Endothelial cell of umbilical vein (primary cell): ENCODE measurements at regions not wholly inside any gene's neighbourhood (a gene's known extent, or its start where the extent isn't known, plus 50 kb on each side); places are given as distances from the start of the nearest gene placed in this dataset.

Source experiments
- BruUV-seq: library from RNA; stranded (reverse); fragments of 400-500 nt; replicated peaks from 2 replicates; lab custom pipeline; 2021; lab: Mats Ljungman, UMichigan
- CTCF ChIA-PET: fragments of 300-600, 350-600 bp; sonication (Branson Sonifier 250); formaldehyde crosslinking; loops from one replicate; lab custom pipeline; 2021; ENCODE audit warnings: antibody characterized with exemption, inconsistent platforms; lab: Charles Lee
- POLR2A ChIA-PET: fragments of 300-600, 350-600 bp; sonication (Branson Sonifier 250); formaldehyde crosslinking; loops from one replicate; lab custom pipeline; 2021; ENCODE audit warnings: antibody characterized with exemption, inconsistent platforms; lab: Charles Lee
- DNase-seq: peaks from one replicate; pipeline ENCODE4 v3.0.0-alpha.2; 2011; ENCODE audit warnings: low read depth, low spot score
- FAIRE-seq: peaks from 2 replicates; lab custom pipeline; 2011; peaks lifted over from hg19 to GRCh38; lab: Jason Lieb, UNC
- H2AFZ ChIP-seq: 2 replicates; pipeline ENCODE4 v1.6.0; 2012; ENCODE audit warnings: low read depth, low read length, control low read depth, inconsistent platforms
- H3K27ac ChIP-seq: 2 replicates; pipeline ENCODE4 v1.5.1; 2011; ENCODE audit warnings: low read depth, mild to moderate bottlenecking, control low read depth, low read length, moderate library complexity; ENCODE audit not compliant: insufficient read depth
- H3K27me3 ChIP-seq, 2 experiments: 2 replicates each; pipeline versions ENCODE4 v1.6.0 to v1.6.1; 2011; ENCODE audit warnings: low read length in 2 of 2, mixed read lengths in 1 of 2; ENCODE audit not compliant: control insufficient read depth in 2 of 2, insufficient read depth in 2 of 2
- H3K36me3 ChIP-seq, 2 experiments: 2 replicates in 1 of 2; 3 replicates in 1 of 2; pipeline ENCODE4 v1.5.1; 2011; ENCODE audit warnings: low read length in 2 of 2, mild to moderate bottlenecking in 1 of 2, moderate library complexity in 1 of 2; ENCODE audit not compliant: control insufficient read depth in 2 of 2, insufficient read depth in 2 of 2; ENCODE audit errors: extremely low read depth in 1 of 2
- H3K4me1 ChIP-seq: 3 replicates; pipeline ENCODE4 v1.5.1; 2011; ENCODE audit warnings: mild to moderate bottlenecking, low read length; ENCODE audit not compliant: control insufficient read depth, insufficient read depth; ENCODE audit errors: extremely low read depth
- H3K4me2 ChIP-seq: 2 replicates; pipeline ENCODE4 v1.6.1; 2011; ENCODE audit warnings: low read length, control low read depth, mixed read lengths; ENCODE audit not compliant: insufficient read depth
- H3K4me3 ChIP-seq, 3 experiments: fragments of 200-600 bp in 1 of 3; sonication (generic), shearing (Covaris generic) in 1 of 3; replicated peaks in 1 of 3; 2 replicates each; pipeline ENCODE4 v1.5.1; 2011 to 2016; ENCODE audit warnings: control low read depth in 3 of 3, low read length in 3 of 3, mild to moderate bottlenecking in 2 of 3, inconsistent platforms in 1 of 3, low read depth in 1 of 3, moderate library complexity in 1 of 3; ENCODE audit not compliant: insufficient read depth in 1 of 3
- H3K79me2 ChIP-seq: 2 replicates; pipeline ENCODE4 v1.6.0; 2012; ENCODE audit warnings: low read length, inconsistent platforms; ENCODE audit not compliant: control insufficient read depth, insufficient read depth
- H3K9ac ChIP-seq: replicated peaks from 2 replicates; pipeline ENCODE3; 2011; ENCODE audit warnings: low read length, control low read depth; ENCODE audit not compliant: insufficient read depth; ENCODE audit errors: extremely low read depth
- H3K9me1 ChIP-seq: replicated peaks from 3 replicates; pipeline ENCODE4 v1.6.0; 2011; ENCODE audit warnings: mild to moderate bottlenecking, low read length; ENCODE audit not compliant: control insufficient read depth, insufficient read depth; ENCODE audit errors: extremely low read depth
- H3K9me3 ChIP-seq: replicated peaks from 2 replicates; pipeline ENCODE4 v1.5.1; 2012; ENCODE audit warnings: low read length, inconsistent platforms; ENCODE audit not compliant: control insufficient read depth, insufficient read depth
- H4K20me1 ChIP-seq: replicated peaks from 2 replicates; pipeline ENCODE3; 2011; ENCODE audit warnings: mild to moderate bottlenecking, low read length; ENCODE audit not compliant: control insufficient read depth, insufficient read depth; ENCODE audit errors: extremely low read depth
- EZH2 ChIP-seq: IDR thresholded peaks from 2 replicates; pipeline ENCODE4 v1.6.1; 2012; ENCODE audit warnings: borderline replicate concordance, low read depth, mild to moderate bottlenecking, moderate library complexity, low read length, inconsistent platforms; ENCODE audit not compliant: severe bottlenecking
- FOS ChIP-seq: IDR thresholded peaks from 2 replicates; pipeline ENCODE4 v1.6.1; 2011; ENCODE audit warnings: mild to moderate bottlenecking, low read length, moderate library complexity, borderline replicate concordance; ENCODE audit not compliant: insufficient read depth
- GATA2 ChIP-seq: IDR thresholded peaks from 2 replicates; pipeline ENCODE4 v1.7.0; 2011; ENCODE audit warnings: low read depth, mild to moderate bottlenecking, moderate library complexity, mixed read lengths, low read length; ENCODE audit not compliant: insufficient read length, insufficient read depth
- JUN ChIP-seq: IDR thresholded peaks from 2 replicates; pipeline ENCODE4 v1.6.1; 2011; ENCODE audit warnings: borderline replicate concordance, low read depth; ENCODE audit not compliant: insufficient read length, insufficient read depth
- MYC ChIP-seq: IDR thresholded peaks from one replicate; pipeline ENCODE4 v1.6.1; 2011; ENCODE audit warnings: mild to moderate bottlenecking, low read depth, low read length
- POLR2A ChIP-seq: IDR thresholded peaks from 2 replicates; pipeline ENCODE4 v1.6.1; 2012; ENCODE audit warnings: low read depth, mild to moderate bottlenecking, control low read depth, low read length
- POLR2AphosphoS5 ChIP-seq: IDR thresholded peaks from 2 replicates; pipeline ENCODE4 v1.6.1; 2012; ENCODE audit warnings: low read depth, mild to moderate bottlenecking, control low read depth, low read length, moderate library complexity; ENCODE audit not compliant: insufficient read depth
- dilution Hi-C: fragments of 300-500 bp; cut with MboI; formaldehyde crosslinking; loops from one replicate; pipeline ENCODE4 v1.15.0; 2019; ENCODE audit warnings: low sequenced_read_pairs; ENCODE audit not compliant: extremely low pct_ligation_motif_present
- intact Hi-C: fragments of 100-400 bp; cut with micrococcal nuclease; formaldehyde crosslinking; loops from one replicate; pipeline ENCODE4 v1.10.0; 2022
- TF ChIP-seq, protein P1 (sequence below), 2 donors: IDR thresholded peaks; 1 replicate in 1 of 2; 2 replicates in 1 of 2; pipeline ENCODE4 v1.5.1; 2011; ENCODE audit warnings: low read length in 2 of 2, mild to moderate bottlenecking in 2 of 2, moderate library complexity in 2 of 2, control low read depth in 1 of 2, inconsistent platforms in 1 of 2, low read depth in 1 of 2; ENCODE audit not compliant: insufficient read depth in 1 of 2; ENCODE audit errors: extremely low read depth in 1 of 2
- TF ChIP-seq, protein P2 (sequence below): IDR thresholded peaks from 2 replicates; pipeline ENCODE4 v1.6.1; 2011; ENCODE audit not compliant: insufficient read depth, insufficient read length

- no peak overlapping the region for H3K4me3 ChIP-seq
- ChIA-PET POLR2A (no interaction called here), CTCF (no interaction called here)
- H3K79me2 ChIP-seq: no peaks in the 10 kb centered on the region
- no peak for DNase-seq
- H3K9me3 ChIP-seq: no peaks in the 10 kb centered on the region
- H4K20me1 ChIP-seq: no peaks in the 10 kb centered on the region
- no peak for TF ChIP-seq FOS
- no peaks in the 10 kb centered on the region for H3K4me1 ChIP-seq
- no peak overlapping the region for H3K4me2 ChIP-seq
- H3K27ac ChIP-seq: no peak overlapping the region
- H3K27me3 ChIP-seq: peaks cover 12 to 17% of the 10 kb centered on the region in 2 experiments
- H3K9ac ChIP-seq: no peak overlapping the region
- no peaks in the 10 kb centered on the region for H3K9me1 ChIP-seq
- dilution Hi-C loops: no loop called here
- no TSS peak for BruUV-seq
- H2AFZ ChIP-seq: no peak overlapping the region
- intact Hi-C loops: no loop called here
- no peaks in the 10 kb centered on the region for H3K36me3 ChIP-seq
- FAIRE-seq: no peak
Observed at GRCh38 chr6:135114355-135115145, 59.9 kb upstream of the HBS1L start.

DNA sequence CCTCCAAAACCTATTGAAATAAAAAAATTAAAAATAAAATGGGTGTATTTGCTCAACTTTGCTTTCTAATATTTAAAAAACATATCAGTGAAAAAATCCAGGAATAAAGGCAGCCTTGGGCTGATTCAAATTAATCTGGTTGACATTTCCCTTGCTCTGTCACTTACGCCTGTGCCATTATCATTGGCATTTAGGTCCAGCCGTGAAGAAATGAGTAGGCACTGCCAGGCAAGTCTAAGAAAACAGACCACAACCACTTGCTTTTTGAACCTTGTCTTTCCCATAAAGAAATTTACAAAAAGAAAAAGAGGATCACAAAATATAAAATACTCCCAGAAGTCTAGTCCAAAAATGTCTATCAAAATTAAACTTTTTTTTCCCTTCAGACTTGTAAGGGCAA lies 59.2 kb upstream of the HBS1L start:
- FAIRE-seq: no peak
- TF ChIP-seq POLR2AphosphoS5 (no peak), FOS (no peak), MYC (no peak), GATA2 (no peak), EZH2 (no peak), POLR2A (no peak), JUN (no peak)
- TF ChIP-seq, protein P1, sequence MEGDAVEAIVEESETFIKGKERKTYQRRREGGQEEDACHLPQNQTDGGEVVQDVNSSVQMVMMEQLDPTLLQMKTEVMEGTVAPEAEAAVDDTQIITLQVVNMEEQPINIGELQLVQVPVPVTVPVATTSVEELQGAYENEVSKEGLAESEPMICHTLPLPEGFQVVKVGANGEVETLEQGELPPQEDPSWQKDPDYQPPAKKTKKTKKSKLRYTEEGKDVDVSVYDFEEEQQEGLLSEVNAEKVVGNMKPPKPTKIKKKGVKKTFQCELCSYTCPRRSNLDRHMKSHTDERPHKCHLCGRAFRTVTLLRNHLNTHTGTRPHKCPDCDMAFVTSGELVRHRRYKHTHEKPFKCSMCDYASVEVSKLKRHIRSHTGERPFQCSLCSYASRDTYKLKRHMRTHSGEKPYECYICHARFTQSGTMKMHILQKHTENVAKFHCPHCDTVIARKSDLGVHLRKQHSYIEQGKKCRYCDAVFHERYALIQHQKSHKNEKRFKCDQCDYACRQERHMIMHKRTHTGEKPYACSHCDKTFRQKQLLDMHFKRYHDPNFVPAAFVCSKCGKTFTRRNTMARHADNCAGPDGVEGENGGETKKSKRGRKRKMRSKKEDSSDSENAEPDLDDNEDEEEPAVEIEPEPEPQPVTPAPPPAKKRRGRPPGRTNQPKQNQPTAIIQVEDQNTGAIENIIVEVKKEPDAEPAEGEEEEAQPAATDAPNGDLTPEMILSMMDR (IDR thresholded peaks at IDR 0.05; ENCODE audit: extremely low read depth in 1 of 2, insufficient read depth in 1 of 2, low read depth in 1 of 2, low read length in 2 of 2): no peak
- TF ChIP-seq, protein P2, sequence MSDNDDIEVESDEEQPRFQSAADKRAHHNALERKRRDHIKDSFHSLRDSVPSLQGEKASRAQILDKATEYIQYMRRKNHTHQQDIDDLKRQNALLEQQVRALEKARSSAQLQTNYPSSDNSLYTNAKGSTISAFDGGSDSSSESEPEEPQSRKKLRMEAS: no peak
- ChIA-PET CTCF (no interaction called here), POLR2A (no interaction called here)
- peaks cover 12 to 17% of the 10 kb centered on the region in 2 experiments for H3K27me3 ChIP-seq
- DNase-seq: no peak
- no TSS peak for BruUV-seq
- no peak overlapping the region for H3K27ac ChIP-seq
- no peaks in the 10 kb centered on the region for H4K20me1 ChIP-seq
- no peak overlapping the region for H2AFZ ChIP-seq
- H3K4me2 ChIP-seq: no peak overlapping the region
- intact Hi-C loops: no loop called here
- H3K9ac ChIP-seq: no peak overlapping the region
- H3K4me1 ChIP-seq: no peaks in the 10 kb centered on the region
- dilution Hi-C loops: no loop called here
- H3K36me3 ChIP-seq: no peaks in the 10 kb centered on the region
- no peaks in the 10 kb centered on the region for H3K79me2 ChIP-seq
- H3K9me3 ChIP-seq: no peaks in the 10 kb centered on the region
- H3K4me3 ChIP-seq: no peak overlapping the region
- H3K9me1 ChIP-seq: no peaks in the 10 kb centered on the region
